ENCODE measurements at regions not wholly inside any gene's neighbourhood (a gene's known extent, or its start where the extent isn't known, plus 50 kb on each side); places are given as distances from the start of the nearest gene placed in this dataset.

DNA sequence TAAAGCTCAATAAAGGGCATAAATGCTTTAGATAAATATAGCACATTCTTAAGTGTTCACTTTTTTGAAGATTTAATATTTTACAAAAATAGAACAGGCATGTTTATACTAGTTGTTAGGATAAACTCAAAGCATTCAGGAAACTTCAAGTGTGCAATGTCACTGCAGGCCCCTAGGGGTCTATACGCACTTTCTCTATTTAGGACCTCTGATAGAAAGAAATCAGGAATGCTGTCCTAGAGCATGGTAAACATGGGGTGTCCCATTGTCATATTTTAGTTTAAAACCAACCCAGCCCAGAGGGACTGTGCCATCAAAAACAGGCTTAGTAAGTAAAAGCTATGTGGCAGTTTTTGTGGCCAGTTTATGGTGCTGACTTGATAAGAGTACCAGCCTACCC, 102.2 kb downstream of the BARHL2 start:
- Histone ChIP-seq H3K36me3 (no peaks in the 10 kb centered on the region), H3K27me3 (no peaks in the 10 kb centered on the region), H3K4me1 (no peaks in the 10 kb centered on the region), H3K27ac (no peak overlapping the region), H3K4me3 (no peak overlapping the region), H3K9me3 (no peaks in the 10 kb centered on the region)
- no peak for TF ChIP-seq POLR2A (IDR thresholded peaks at IDR 0.05)
- TF ChIP-seq CTCF (IDR thresholded peaks at IDR 0.05) = no peak
- no peak for TF ChIP-seq POLR2AphosphoS5 (IDR thresholded peaks at IDR 0.05)
- intact Hi-C loops (cut with DNase I; ENCODE audit: low total_unique reads) = no loop called here
- DNase-seq (ENCODE audit: low spot score in 2 of 2) = no peak

DNA sequence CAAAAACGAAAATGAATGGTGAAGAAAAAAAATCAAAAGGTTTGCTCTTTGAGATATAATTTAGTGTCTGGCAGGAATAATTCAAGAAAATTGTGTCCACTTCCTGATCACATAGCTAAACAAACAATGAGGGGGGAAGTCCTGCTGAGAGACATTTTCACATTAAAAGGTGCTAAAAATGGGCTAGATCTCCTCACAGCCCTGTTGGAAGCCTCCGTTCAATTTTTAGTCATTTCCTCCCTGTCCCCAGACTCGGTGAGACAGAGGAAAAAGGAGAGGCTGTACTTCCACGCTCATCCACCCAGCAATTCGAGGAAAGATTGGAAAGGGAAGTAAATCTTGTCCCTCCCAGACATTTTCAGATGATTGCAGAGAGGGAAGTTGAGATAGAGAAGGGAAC, 103.7 kb downstream of the BARHL2 start:
- intact Hi-C loops (cut with DNase I; ENCODE audit: low total_unique reads) = no loop called here
- H3K27me3 ChIP-seq = no peaks in the 10 kb centered on the region
- DNase-seq (ENCODE audit: low spot score in 2 of 2) = no peak
- no peak overlapping the region for H3K27ac ChIP-seq
- H3K9me3 ChIP-seq = no peaks in the 10 kb centered on the region
- no peaks in the 10 kb centered on the region for H3K4me1 ChIP-seq
- H3K36me3 ChIP-seq = no peaks in the 10 kb centered on the region
- TF ChIP-seq CTCF (IDR thresholded peaks at IDR 0.05) = no peak
- no peak for TF ChIP-seq POLR2AphosphoS5 (IDR thresholded peaks at IDR 0.05)
- TF ChIP-seq POLR2A (IDR thresholded peaks at IDR 0.05) = no peak
- no peak overlapping the region for H3K4me3 ChIP-seq

DNA sequence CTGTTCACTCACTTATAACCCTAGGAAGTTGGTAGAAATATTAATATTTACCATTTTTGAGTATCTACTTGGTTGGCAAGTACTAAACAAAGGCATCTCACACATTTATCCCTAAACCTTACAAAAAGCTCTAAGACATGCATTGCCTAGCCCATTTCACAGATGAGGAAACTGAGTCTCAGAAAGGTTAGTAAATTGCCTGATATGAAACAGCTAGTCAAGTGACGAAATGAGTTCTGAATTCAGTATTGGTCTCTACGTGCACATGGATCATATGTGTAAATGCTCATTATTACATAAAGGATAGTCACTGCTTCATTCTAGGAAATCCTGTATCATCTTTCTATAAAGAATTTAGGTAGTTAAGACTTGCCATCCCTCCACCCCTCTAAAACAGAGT, 105.1 kb downstream of the BARHL2 start:
- TF ChIP-seq POLR2AphosphoS5 (IDR thresholded peaks at IDR 0.05) (no peak), POLR2A (IDR thresholded peaks at IDR 0.05) (no peak), CTCF (IDR thresholded peaks at IDR 0.05) (no peak)
- Histone ChIP-seq H3K4me1 (no peaks in the 10 kb centered on the region), H3K36me3 (no peaks in the 10 kb centered on the region), H3K27me3 (no peaks in the 10 kb centered on the region), H3K27ac (no peak overlapping the region), H3K9me3 (no peaks in the 10 kb centered on the region), H3K4me3 (no peak overlapping the region)
- intact Hi-C loops (cut with DNase I; ENCODE audit: low total_unique reads) = no loop called here
- DNase-seq (ENCODE audit: low spot score in 2 of 2) = no peak

- DNase-seq (ENCODE audit: low spot score in 2 of 2) = no peak
- no peaks in the 10 kb centered on the region for H3K4me1 ChIP-seq
- H3K36me3 ChIP-seq = no peaks in the 10 kb centered on the region
- H3K9me3 ChIP-seq = no peaks in the 10 kb centered on the region
- intact Hi-C loops (cut with DNase I; ENCODE audit: low total_unique reads) = loop anchor here (10.0 kb wide), 1 partner anchor 487 kb away; no protein-coding TSS in a partner anchor
- no peak for TF ChIP-seq POLR2AphosphoS5 (IDR thresholded peaks at IDR 0.05)
- TF ChIP-seq POLR2A (IDR thresholded peaks at IDR 0.05) = no peak
- no peak for TF ChIP-seq CTCF (IDR thresholded peaks at IDR 0.05)
- H3K27ac ChIP-seq = no peak overlapping the region
- no peak overlapping the region for H3K4me3 ChIP-seq
- H3K27me3 ChIP-seq = no peaks in the 10 kb centered on the region
Measured at GRCh38 chr1:90607736-90608135, 109.4 kb downstream of the BARHL2 start.

DNA sequence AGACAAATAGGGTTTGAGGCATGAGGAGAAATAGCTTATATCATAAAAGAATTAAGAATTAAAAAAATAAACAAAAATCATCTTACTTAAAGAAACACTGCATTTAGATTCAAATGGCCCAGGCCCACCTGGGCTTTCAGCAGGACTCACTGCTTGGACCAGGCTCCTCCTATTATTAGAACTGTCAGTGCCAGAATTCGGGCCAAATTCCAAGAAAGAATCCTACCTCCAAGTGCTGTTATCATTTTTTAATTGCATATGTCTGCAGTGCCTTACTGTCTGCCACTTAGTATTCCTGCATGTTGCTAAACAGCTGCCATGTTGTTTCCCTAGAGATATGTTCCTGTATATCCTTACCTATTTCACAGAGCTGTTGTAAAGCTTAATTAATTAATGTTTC, 112.0 kb downstream of the BARHL2 start:
- H3K4me3 ChIP-seq = no peak overlapping the region
- H3K27ac ChIP-seq = no peak overlapping the region
- H3K9me3 ChIP-seq = no peaks in the 10 kb centered on the region
- H3K4me1 ChIP-seq = no peaks in the 10 kb centered on the region
- DNase-seq (ENCODE audit: low spot score in 2 of 2) = no peak
- no peaks in the 10 kb centered on the region for H3K27me3 ChIP-seq
- H3K36me3 ChIP-seq = no peaks in the 10 kb centered on the region
- TF ChIP-seq POLR2AphosphoS5 (IDR thresholded peaks at IDR 0.05) (no peak), POLR2A (IDR thresholded peaks at IDR 0.05) (no peak), CTCF (IDR thresholded peaks at IDR 0.05) (no peak)
- intact Hi-C loops (cut with DNase I; ENCODE audit: low total_unique reads) = loop anchor here (10.0 kb wide), 1 partner anchor 490 kb away; no protein-coding TSS in a partner anchor

All from breast epithelium (tissue), 4 donors.